ENCODE measurements at regions not wholly inside any gene's neighbourhood (a gene's known extent, or its start where the extent isn't known, plus 50 kb on each side); places are given as distances from the start of the nearest gene placed in this dataset.

GRCh38 chr1:81496349-81496748, 304.4 kb upstream of the ADGRL2 start:
- TF ChIP-seq EZH2phosphoT487 (IDR thresholded peaks at IDR 0.05; ENCODE audit: insufficient read depth, low read depth) (no peak), EZH2 (IDR thresholded peaks at IDR 0.05; ENCODE audit: insufficient read depth, poor library complexity, severe bottlenecking) (no peak)

Measured in GM23248 (cell line).